ENCODE measurements at regions not wholly inside any gene's neighbourhood (a gene's known extent, or its start where the extent isn't known, plus 50 kb on each side); places are given as distances from the start of the nearest gene placed in this dataset.

GRCh38 chr1:106791041-106791440 lies 265.4 kb upstream of the PRMT6 start:
- TF ChIP-seq CTCF (conservative IDR thresholded peaks at IDR 0.05; ENCODE audit: low read length) (no peak), EZH2phosphoT487 (IDR thresholded peaks at IDR 0.05; ENCODE audit: borderline replicate concordance, low read depth, low read length) (no peak)

Measured in OCI-LY7 (cell line).